H1 (cell line): ENCODE measurements at regions not wholly inside any gene's neighbourhood (a gene's known extent, or its start where the extent isn't known, plus 50 kb on each side); places are given as distances from the start of the nearest gene placed in this dataset.

ENCODE experiments used
- CTCF ChIA-PET: fragments of 300-600 bp; sonication (Branson Sonifier 250); formaldehyde crosslinking; loops from one replicate; lab custom pipeline; 2021; ENCODE audit not compliant: partially characterized antibody; lab: Charles Lee
- POLR2A ChIA-PET: fragments of 300-600 bp; sonication (Branson Sonifier 250); formaldehyde crosslinking; loops from one replicate; lab custom pipeline; 2021; ENCODE audit warnings: inconsistent platforms; ENCODE audit not compliant: partially characterized antibody; lab: Charles Lee
- DNase-seq, 2 experiments: peaks; one replicate each; pipeline versions ENCODE4 v3.0.0 to v3.0.0-alpha.2; 2010 to 2022; ENCODE audit warnings: low spot score in 2 of 2, low read depth in 1 of 2, mixed read lengths in 1 of 2
- FAIRE-seq: peaks from 2 replicates; lab custom pipeline; 2011; peaks lifted over from hg19 to GRCh38; lab: Jason Lieb, UNC
- H2AFZ ChIP-seq: 2 replicates; pipeline ENCODE4 v1.8.1; 2012; ENCODE audit warnings: low read length, inconsistent platforms
- H2AK5ac ChIP-seq: 2 replicates; pipeline ENCODE4 v1.6.1; 2013; ENCODE audit warnings: low read depth, low read length
- H2BK120ac ChIP-seq: replicated peaks from 2 replicates; pipeline ENCODE3; 2013; ENCODE audit warnings: low read depth, low read length, inconsistent platforms
- H2BK12ac ChIP-seq: 2 replicates; pipeline ENCODE4 v1.6.1; 2013; ENCODE audit warnings: low read depth, low read length
- H2BK15ac ChIP-seq: 2 replicates; pipeline ENCODE4 v1.6.1; 2013; ENCODE audit warnings: low read length
- H2BK20ac ChIP-seq: 2 replicates; pipeline ENCODE4 v1.6.1; 2013; ENCODE audit warnings: low read length
- H2BK5ac ChIP-seq: 2 replicates; pipeline ENCODE4 v1.6.1; 2013; ENCODE audit warnings: low read depth, low read length
- H3K14ac ChIP-seq: 2 replicates; pipeline ENCODE4 v1.6.1; 2013; ENCODE audit warnings: inconsistent platforms; ENCODE audit not compliant: insufficient read length
- H3K18ac ChIP-seq: 2 replicates; pipeline ENCODE4 v1.6.1; 2013; ENCODE audit warnings: low read length; ENCODE audit errors: extremely low read depth
- H3K23ac ChIP-seq: 2 replicates; pipeline ENCODE4 v1.6.1; 2013; ENCODE audit warnings: inconsistent platforms; ENCODE audit not compliant: insufficient read length
- H3K23me2 ChIP-seq: 2 replicates; pipeline ENCODE4 v1.6.1; 2013; ENCODE audit warnings: low read depth, low read length
- H3K27ac ChIP-seq: 2 replicates; pipeline ENCODE4 v1.6.1; 2011; ENCODE audit warnings: low read depth, low read length, inconsistent platforms
- H3K27me3 ChIP-seq, 4 experiments: replicated peaks in 1 of 4; 1 replicate in 1 of 4; 2 replicates in 3 of 4; pipeline versions ENCODE4 v1.6.1 to v1.8.1; 2011 to 2013; ENCODE audit warnings: low read length in 3 of 4, mild to moderate bottlenecking in 3 of 4, inconsistent platforms in 2 of 4, mixed read lengths in 2 of 4, moderate library complexity in 1 of 4; ENCODE audit not compliant: control insufficient read depth in 3 of 4, insufficient read depth in 3 of 4; ENCODE audit errors: extremely low read depth in 1 of 4
- H3K36me3 ChIP-seq, 4 experiments: 2 replicates each; pipeline versions ENCODE4 v1.6.1 to v1.8.1; 2011 to 2013; ENCODE audit warnings: mild to moderate bottlenecking in 4 of 4, low read length in 3 of 4, moderate library complexity in 2 of 4, control low read depth in 1 of 4, inconsistent platforms in 1 of 4; ENCODE audit not compliant: insufficient read depth in 4 of 4, control insufficient read depth in 2 of 4
- H3K4ac ChIP-seq: replicated peaks from 2 replicates; pipeline ENCODE3; 2013; ENCODE audit warnings: low read length, low read depth, mixed read lengths, inconsistent platforms; ENCODE audit not compliant: insufficient read length
- H3K4me1 ChIP-seq, 4 experiments: replicated peaks in 1 of 4; 1 replicate in 1 of 4; 2 replicates in 3 of 4; pipeline versions ENCODE4 v1.6.1 to v1.8.1; 2011 to 2013; ENCODE audit warnings: low read length in 3 of 4, inconsistent platforms in 2 of 4, mixed read lengths in 1 of 4; ENCODE audit not compliant: insufficient read depth in 4 of 4, control insufficient read depth in 3 of 4
- H3K4me2 ChIP-seq, 2 experiments: 2 replicates each; pipeline versions ENCODE4 v1.6.1 to v1.8.1; 2011 to 2013; ENCODE audit warnings: low read depth in 2 of 2, low read length in 2 of 2, control low read depth in 1 of 2, inconsistent platforms in 1 of 2, mild to moderate bottlenecking in 1 of 2; ENCODE audit not compliant: insufficient read depth in 1 of 2
- H3K4me3 ChIP-seq, 4 experiments: fragments of 200-600, 300-600 bp in 1 of 4; sonication (generic), shearing (Covaris generic), sonication (Bioruptor Twin) in 1 of 4; 2 replicates each; pipeline versions ENCODE4 v1.5.1 to v1.8.1; 2011 to 2016; ENCODE audit warnings: low read length in 4 of 4, low read depth in 3 of 4, control low read depth in 2 of 4, inconsistent platforms in 2 of 4, mild to moderate bottlenecking in 2 of 4, mixed read lengths in 1 of 4, moderate library complexity in 1 of 4; ENCODE audit not compliant: insufficient read depth in 2 of 4; ENCODE audit errors: extremely low read depth in 1 of 4
- H3K56ac ChIP-seq: replicated peaks from 2 replicates; pipeline ENCODE3; 2013; ENCODE audit warnings: low read depth, mild to moderate bottlenecking, mixed read lengths, low read length, inconsistent platforms; ENCODE audit not compliant: insufficient read length
- H3K79me1 ChIP-seq: 2 replicates; pipeline ENCODE4 v1.6.1; 2013; ENCODE audit warnings: low read depth, low read length, control low read depth
- H3K79me2 ChIP-seq, 2 experiments: 2 replicates each; pipeline versions ENCODE4 v1.6.1 to v1.8.1; 2012 to 2013; ENCODE audit warnings: low read length in 2 of 2, mild to moderate bottlenecking in 2 of 2, inconsistent platforms in 1 of 2; ENCODE audit not compliant: insufficient read depth in 2 of 2, control insufficient read depth in 1 of 2
- H3K9ac ChIP-seq, 4 experiments: replicated peaks in 1 of 4; 1 replicate in 1 of 4; 2 replicates in 3 of 4; pipeline versions ENCODE4 v1.6.1 to v1.8.1; 2011 to 2013; ENCODE audit warnings: low read depth in 3 of 4, low read length in 3 of 4, control low read depth in 2 of 4, mild to moderate bottlenecking in 2 of 4, moderate library complexity in 2 of 4, inconsistent platforms in 1 of 4; ENCODE audit errors: extremely low read depth in 1 of 4
- H3K9me3 ChIP-seq, 2 experiments: 2 replicates each; pipeline versions ENCODE4 v1.6.1 to v1.8.1; 2012 to 2013; ENCODE audit warnings: mild to moderate bottlenecking in 2 of 2, moderate library complexity in 2 of 2, control low read depth in 1 of 2, inconsistent platforms in 1 of 2, low read depth in 1 of 2, low read length in 1 of 2, mixed read lengths in 1 of 2; ENCODE audit not compliant: insufficient read depth in 2 of 2
- H4K20me1 ChIP-seq, 2 experiments: replicated peaks in 1 of 2; 2 replicates each; pipeline versions ENCODE3 to v1.8.1; 2011 to 2013; ENCODE audit warnings: inconsistent platforms in 2 of 2, low read length in 2 of 2, mild to moderate bottlenecking in 1 of 2; ENCODE audit not compliant: insufficient read depth in 2 of 2, control insufficient read depth in 1 of 2
- H4K5ac ChIP-seq: 2 replicates; pipeline ENCODE4 v1.6.1; 2013; ENCODE audit warnings: low read length, low read depth, mixed read lengths, inconsistent platforms; ENCODE audit not compliant: insufficient read length
- H4K8ac ChIP-seq: 2 replicates; pipeline ENCODE4 v1.8.0; 2013; ENCODE audit warnings: mild to moderate bottlenecking, moderate library complexity, low read length, inconsistent platforms; ENCODE audit not compliant: insufficient read depth; ENCODE audit errors: extremely low read depth
- H4K91ac ChIP-seq: replicated peaks from 2 replicates; pipeline ENCODE3; 2013; ENCODE audit warnings: low read length, mixed read lengths, inconsistent platforms; ENCODE audit not compliant: insufficient read length
- BRCA1 ChIP-seq: IDR thresholded peaks from 2 replicates; pipeline ENCODE4 v1.6.1; 2012; ENCODE audit warnings: low read depth, low read length, improper control_type of control experiment
- CBX8 ChIP-seq: fragments of 300-800, 300-1000 bp; sonication (generic); IDR thresholded peaks from 2 replicates; pipeline ENCODE4 v1.7.1; 2016; ENCODE audit warnings: low read depth, low read length, borderline replicate concordance
- EGR1 ChIP-seq: IDR thresholded peaks from 2 replicates; pipeline ENCODE4 v1.6.1; 2011; ENCODE audit warnings: low read depth, low read length, borderline replicate concordance
- EP300 ChIP-seq, 2 experiments: IDR thresholded peaks; 1 replicate in 1 of 2; 2 replicates in 1 of 2; pipeline ENCODE4 v1.6.1; 2011 to 2012; ENCODE audit warnings: low read depth in 2 of 2, low read length in 2 of 2, mild to moderate bottlenecking in 2 of 2, borderline replicate concordance in 1 of 2, inconsistent platforms in 1 of 2, moderate library complexity in 1 of 2
- ZNF274 ChIP-seq: IDR thresholded peaks from 2 replicates; pipeline ENCODE4 v1.7.0; 2012; ENCODE audit warnings: low read length, borderline replicate concordance; ENCODE audit errors: extremely low read depth
- WGBS, 2 experiments: shearing (Covaris generic) in 1 of 2; methylation state at CpG; one replicate each; pipeline versions ENCODE4 v1.1.6 to v1.1.7; 2013 to 2015; ENCODE audit warnings: low lambda C conversion rate in 2 of 2, mixed read lengths in 2 of 2, inconsistent platforms in 1 of 2, low coverage in 1 of 2, missing lambda C conversion rate in 1 of 2; ENCODE audit not compliant: insufficient replicate concordance in 2 of 2, insufficient coverage in 1 of 2, insufficient read length in 1 of 2; ENCODE audit errors: extremely low coverage in 1 of 2, missing lambda C conversion rate in 1 of 2; 5-methylcytosine and 5-hydroxymethylcytosine counted together

DNA sequence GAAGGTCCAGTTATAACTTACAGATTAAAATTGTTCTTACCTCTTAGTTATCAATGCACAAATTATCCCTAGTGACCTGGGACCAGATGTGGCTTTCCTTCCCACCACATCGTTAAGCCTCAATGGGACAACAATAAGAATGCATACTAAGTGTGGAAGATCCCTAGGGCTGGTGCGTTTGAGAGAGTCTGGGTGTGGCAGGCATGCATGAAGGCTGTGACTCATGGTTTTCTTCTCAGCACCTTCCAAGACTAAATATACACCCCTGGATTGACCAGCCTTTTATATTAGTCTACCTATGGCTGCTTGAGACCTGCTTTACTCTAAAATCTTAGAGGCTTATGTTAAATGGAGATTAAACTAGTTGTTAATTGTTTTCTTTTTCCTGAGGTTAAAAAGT lies 261.7 kb upstream of the SLC14A2 start:
- Histone ChIP-seq H3K14ac (no peak overlapping the region), H4K91ac (no peak overlapping the region), H2BK120ac (no peak overlapping the region), H3K23ac (no peak overlapping the region), H3K4me1 (no peaks in the 10 kb centered on the region), H2AFZ (no peak overlapping the region), H2BK5ac (no peak overlapping the region), H4K20me1 (no peaks in the 10 kb centered on the region), H2BK20ac (no peak overlapping the region), H3K9me3 (no peaks in the 10 kb centered on the region), H3K36me3 (no peaks in the 10 kb centered on the region), H3K27me3 (peaks cover 0 to 1% (median 0%) of the 10 kb centered on the region in 4 experiments; a peak in 1 of 7 replicates), H2BK12ac (no peak overlapping the region), H3K18ac (no peak overlapping the region), H3K27ac (no peak overlapping the region), H2AK5ac (no peak overlapping the region), H3K9ac (no peak overlapping the region), H3K4ac (no peak overlapping the region), H4K5ac (no peak overlapping the region), H3K4me2 (no peak overlapping the region), H3K79me2 (no peaks in the 10 kb centered on the region), H3K23me2 (no peaks in the 10 kb centered on the region), H2BK15ac (no peak overlapping the region), H3K56ac (no peak overlapping the region), H4K8ac (no peak overlapping the region), H3K4me3 (no peak overlapping the region), H3K79me1 (no peaks in the 10 kb centered on the region)
- ChIA-PET POLR2A (no interaction called here), CTCF (interaction anchor here (1.2 to 1.4 kb wide), 2 partner anchors 10 to 33 kb away, joined by 3 to 5 read pairs; no protein-coding TSS in a partner anchor)
- no peak for DNase-seq
- no peak for FAIRE-seq
- 65% methylated on average over 2 of the region's 2 CpGs; no CpG with 5 or more reads in 1 of the 2 experiments for WGBS, 2 experiments
- TF ChIP-seq BRCA1 = no peak
- TF ChIP-seq CBX8 = no peak
- TF ChIP-seq EGR1 = no peak
- no peak for TF ChIP-seq ZNF274
- TF ChIP-seq EP300 (IDR thresholded peaks at IDR 0.05; ENCODE audit: borderline replicate concordance in 1 of 2, low read depth in 2 of 2, low read length in 2 of 2) = no peak
